ENCODE measurements at regions not wholly inside any gene's neighbourhood (a gene's known extent, or its start where the extent isn't known, plus 50 kb on each side); places are given as distances from the start of the nearest gene placed in this dataset.
"Not testable (repeated sequence)": the region's sequence is repeated elsewhere in the genome, so short reads cannot be mapped to it uniquely, and the experiment has no call there.

- no peak for DNase-seq (ENCODE audit: low read depth in 2 of 3, low spot score in 2 of 3)
Observed at GRCh38 chr22:48919187-48919590, 908.5 kb downstream of the BRD1 start.

- DNase-seq (ENCODE audit: low read depth in 2 of 3, low spot score in 2 of 3): no peak
Observed at GRCh38 chr22:48918585-48919186, 909.0 kb downstream of the BRD1 start.

- DNase-seq (ENCODE audit: low read depth in 2 of 3, low spot score in 2 of 3): not testable (repeated sequence)
Observed at GRCh38 chr22:48912356-48913066, 915.2 kb downstream of the BRD1 start.

- not testable (repeated sequence) for DNase-seq (ENCODE audit: low read depth in 2 of 3, low spot score in 2 of 3)
Observed at GRCh38 chr22:48911647-48912046, 916.0 kb downstream of the BRD1 start.

- not testable (repeated sequence) for DNase-seq (ENCODE audit: low read depth in 2 of 3, low spot score in 2 of 3)
Observed at GRCh38 chr22:48911067-48911466, 916.6 kb downstream of the BRD1 start.

GRCh38 chr22:48908547-48908946 is 919.1 kb downstream of the BRD1 start:
- DNase-seq (ENCODE audit: low read depth in 2 of 3, low spot score in 2 of 3): no peak

- DNase-seq (ENCODE audit: low read depth in 2 of 3, low spot score in 2 of 3): no peak
Observed at GRCh38 chr22:48907591-48907990, 920.1 kb downstream of the BRD1 start.

- no peak for DNase-seq (ENCODE audit: low read depth in 2 of 3, low spot score in 2 of 3)
Observed at GRCh38 chr22:48906216-48906835, 921.3 kb downstream of the BRD1 start.

GRCh38 chr22:48905206-48905975 is 922.3 kb downstream of the BRD1 start:
- no peak for DNase-seq (ENCODE audit: low read depth in 2 of 3, low spot score in 2 of 3)

GRCh38 chr22:48902983-48903650 is 924.6 kb downstream of the BRD1 start:
- no peak for DNase-seq (ENCODE audit: low read depth in 2 of 3, low spot score in 2 of 3)

GRCh38 chr22:48902001-48902869 is 925.4 kb downstream of the BRD1 start:
- DNase-seq (ENCODE audit: low read depth in 2 of 3, low spot score in 2 of 3): no peak

- DNase-seq (ENCODE audit: low read depth in 2 of 3, low spot score in 2 of 3): no peak
Observed at GRCh38 chr22:48901324-48901723, 926.3 kb downstream of the BRD1 start.

GRCh38 chr22:48900626-48901025 is 927.0 kb downstream of the BRD1 start:
- no peak for DNase-seq (ENCODE audit: low read depth in 2 of 3, low spot score in 2 of 3)

GRCh38 chr22:48900327-48900597 is 927.4 kb downstream of the BRD1 start:
- DNase-seq (ENCODE audit: low read depth in 2 of 3, low spot score in 2 of 3): no peak

- DNase-seq (ENCODE audit: low read depth in 2 of 3, low spot score in 2 of 3): no peak
Observed at GRCh38 chr22:48899523-48900326, 927.9 kb downstream of the BRD1 start.

GRCh38 chr22:48898524-48899250 is 929.0 kb downstream of the BRD1 start:
- DNase-seq (ENCODE audit: low read depth in 2 of 3, low spot score in 2 of 3): no peak

GRCh38 chr22:48897645-48898370 is 929.9 kb downstream of the BRD1 start:
- no peak for DNase-seq (ENCODE audit: low read depth in 2 of 3, low spot score in 2 of 3)

All from activated CD8-positive, alpha-beta memory T cell treated with anti-CD3 and anti-CD28 coated beads for 48 hours (primary cell).